Right hindlimb (tissue), 1 donor: ENCODE measurements at regions not wholly inside any gene's neighbourhood (a gene's known extent, or its start where the extent isn't known, plus 50 kb on each side); places are given as distances from the start of the nearest gene placed in this dataset.
A peak's percentile ranks its signal among the peaks of the same experiment; 100 is the strongest.
"Not testable (repeated sequence)": the region's sequence is repeated elsewhere in the genome, so short reads cannot be mapped to it uniquely, and the experiment has no call there.

ENCODE experiments used
- DNase-seq: peaks from one replicate; pipeline ENCODE4 v3.0.0-alpha.2; 2018

DNA sequence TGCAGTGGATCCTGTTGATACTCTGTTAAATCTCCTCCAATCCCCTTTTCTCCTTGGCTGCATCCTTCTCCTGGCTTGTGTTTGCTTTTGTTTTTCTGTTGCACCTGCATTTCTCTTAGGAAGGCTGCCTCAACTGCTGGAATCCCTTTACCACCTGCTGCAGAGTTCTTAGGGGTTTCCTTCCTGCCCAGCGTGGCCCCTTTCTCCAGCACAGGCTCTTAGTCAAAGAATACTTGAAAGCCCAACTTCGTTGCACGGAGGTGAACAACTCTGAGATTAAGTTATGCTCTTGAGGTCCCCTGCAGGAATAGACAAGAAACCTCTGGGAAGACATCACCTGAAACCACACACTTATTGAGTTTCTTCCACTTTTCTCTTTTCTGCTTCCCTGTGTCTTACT is 121.6 kb upstream of the GRM7 start:
- no peak for DNase-seq

- DNase-seq = no peak
Measured at GRCh38 chr3:6743067-6743720, 117.7 kb upstream of the GRM7 start.

DNA sequence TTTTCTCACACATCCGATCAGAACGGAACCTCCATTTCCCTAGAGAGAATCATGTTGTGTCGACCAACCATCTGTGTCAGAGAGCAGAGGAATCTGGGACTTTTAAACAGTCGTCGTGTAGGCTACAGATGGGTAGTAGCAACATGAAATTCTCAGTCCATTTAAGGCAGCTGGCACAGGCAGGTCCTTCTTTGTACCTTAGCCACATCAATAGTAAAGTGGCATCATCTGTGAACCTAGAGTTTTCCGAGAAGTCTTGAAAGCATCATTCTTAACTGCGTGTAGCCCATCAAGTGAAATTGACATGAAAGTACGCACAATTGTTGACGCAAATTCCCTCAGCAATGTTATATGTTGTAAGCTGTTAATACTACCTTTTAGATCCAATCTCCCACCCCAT is 114.5 kb upstream of the GRM7 start:
- no peak for DNase-seq

GRCh38 chr3:6747017-6747416 is 113.9 kb upstream of the GRM7 start:
- DNase-seq = no peak

DNA sequence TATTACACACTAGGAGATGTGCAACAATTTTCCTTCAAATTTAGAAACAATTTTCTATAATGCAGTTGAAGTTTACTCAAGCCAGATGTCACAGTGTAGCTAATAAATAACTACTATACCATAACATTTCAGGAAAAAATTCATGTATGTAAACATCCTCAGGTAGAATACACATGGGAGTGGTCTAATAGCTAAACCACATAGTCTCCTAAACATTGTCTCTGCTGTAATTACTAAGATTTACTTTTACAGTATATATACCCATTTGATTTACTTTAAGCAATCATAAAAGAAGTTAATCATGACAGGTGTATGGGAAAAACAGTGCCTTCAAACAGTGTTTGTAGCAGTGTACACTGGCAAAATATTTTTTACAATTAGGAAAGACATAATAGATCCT is 110.1 kb upstream of the GRM7 start:
- no peak for DNase-seq

GRCh38 chr3:6753536-6753935 is 107.4 kb upstream of the GRM7 start:
- DNase-seq = no peak

DNA sequence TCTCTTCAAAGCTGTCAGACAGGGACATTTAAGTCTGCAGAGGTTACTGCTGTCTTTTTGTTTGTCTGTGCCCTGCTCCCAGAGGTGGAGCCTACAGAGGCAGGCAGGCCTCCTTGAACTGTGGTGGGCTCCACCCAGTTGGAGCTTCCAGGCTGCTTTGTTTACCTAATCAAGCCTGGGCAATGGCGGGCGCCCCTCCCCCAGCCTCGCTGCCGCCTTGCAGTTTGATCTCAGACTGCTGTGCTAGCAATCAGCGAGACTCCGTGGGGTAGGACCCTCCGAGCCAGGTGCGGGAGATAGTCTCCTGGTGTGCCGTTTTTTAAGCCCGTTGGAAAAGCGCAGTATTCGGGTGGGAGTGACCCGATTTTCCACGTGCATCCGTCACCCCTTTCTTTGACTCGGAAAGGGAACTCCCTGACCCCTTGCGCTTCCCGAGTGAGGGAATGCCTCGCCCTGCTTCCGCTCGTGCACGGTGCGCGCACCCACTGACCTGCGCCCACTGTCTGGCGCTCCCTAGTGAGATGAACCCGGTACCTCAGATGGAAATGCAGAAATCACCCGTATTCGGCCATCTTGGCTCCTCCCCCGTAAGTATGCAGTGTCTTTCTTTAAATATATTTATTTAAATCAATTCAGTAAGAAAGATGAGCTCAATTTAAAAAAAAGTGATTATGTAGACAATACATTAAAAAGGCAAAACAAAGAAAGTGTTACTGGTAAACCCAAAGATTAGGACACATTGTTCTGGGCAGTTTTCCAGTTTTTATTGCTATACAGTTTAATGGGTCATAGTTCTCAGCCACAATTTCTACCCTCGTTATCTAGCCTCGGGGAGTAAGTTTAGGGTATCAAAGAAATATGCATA is 91.2 kb upstream of the GRM7 start:
- DNase-seq = not testable (repeated sequence)

DNA sequence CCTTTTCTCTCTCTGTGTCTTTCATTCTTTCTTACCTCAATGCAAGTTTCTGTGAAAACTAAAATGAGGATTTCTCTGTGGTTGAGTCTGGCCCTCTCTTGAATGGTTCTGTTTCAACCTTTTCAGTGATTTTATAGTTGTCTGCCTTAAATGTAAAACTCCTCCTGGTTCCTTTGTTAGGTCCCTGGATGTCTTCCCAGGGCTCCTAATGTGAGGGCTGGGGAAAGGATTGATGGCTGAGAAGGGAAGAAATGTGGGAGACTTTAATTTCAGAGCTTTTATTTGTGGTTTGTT is 90.6 kb upstream of the GRM7 start:
- DNase-seq = no peak

- DNase-seq = no peak
Measured at GRCh38 chr3:6771171-6771570, 89.7 kb upstream of the GRM7 start.

DNA sequence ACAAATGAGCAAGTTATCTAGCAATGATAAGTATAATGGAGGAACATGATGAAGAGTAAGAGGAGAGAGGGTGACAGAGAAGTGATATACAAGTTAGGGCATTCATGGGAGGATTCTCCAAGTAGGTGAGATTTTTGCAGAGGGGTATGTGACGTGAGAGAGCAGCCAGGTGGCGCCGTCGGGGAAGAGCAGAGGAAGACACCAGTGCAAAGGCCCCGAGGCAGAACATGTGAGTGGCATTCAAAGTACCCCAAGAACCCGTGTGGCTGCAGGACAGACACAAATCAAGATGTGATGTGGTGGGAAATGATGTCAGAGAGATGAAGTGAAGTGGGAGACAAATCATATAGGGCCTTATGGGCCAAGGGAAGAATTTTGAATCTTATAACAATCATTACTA is 81.8 kb upstream of the GRM7 start:
- no peak for DNase-seq

DNA sequence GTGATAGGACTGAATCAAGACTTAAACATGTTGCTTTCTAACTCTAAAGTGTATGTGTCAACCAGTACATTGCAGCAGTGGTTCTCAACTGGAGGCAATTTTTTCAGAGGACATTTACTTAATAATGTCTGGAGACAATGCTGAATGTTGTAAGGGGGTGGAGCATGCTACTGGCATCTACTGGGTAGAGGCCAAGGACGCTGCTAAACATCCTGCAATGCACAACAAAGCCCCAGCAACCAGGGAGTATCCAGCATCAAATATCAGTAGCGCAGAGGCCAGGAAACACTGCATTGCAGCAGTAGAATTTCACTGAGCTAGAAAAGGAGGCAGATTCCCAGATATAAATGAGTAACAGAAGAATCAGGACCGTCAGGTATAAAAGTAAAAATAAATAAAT is 79.8 kb upstream of the GRM7 start:
- no peak for DNase-seq

DNA sequence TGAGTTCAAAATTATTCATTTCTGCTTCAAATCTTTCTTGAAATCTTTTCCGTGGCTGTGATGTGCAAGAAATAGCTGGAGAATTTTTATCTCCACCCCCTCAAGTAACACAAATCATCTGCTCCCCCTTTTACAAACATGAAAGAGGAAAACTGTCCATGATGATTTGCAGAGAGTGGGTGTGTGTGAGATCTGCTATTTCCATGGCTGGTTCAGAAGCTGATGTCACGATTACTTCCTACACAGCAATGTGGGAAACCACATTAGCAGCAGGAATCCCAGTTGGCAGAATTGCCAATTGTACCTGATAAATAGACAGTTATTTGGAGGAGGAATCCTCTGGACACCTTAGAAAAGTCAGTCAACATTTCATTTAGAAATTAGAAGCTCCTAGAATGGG is 75.2 kb upstream of the GRM7 start:
- no peak for DNase-seq

DNA sequence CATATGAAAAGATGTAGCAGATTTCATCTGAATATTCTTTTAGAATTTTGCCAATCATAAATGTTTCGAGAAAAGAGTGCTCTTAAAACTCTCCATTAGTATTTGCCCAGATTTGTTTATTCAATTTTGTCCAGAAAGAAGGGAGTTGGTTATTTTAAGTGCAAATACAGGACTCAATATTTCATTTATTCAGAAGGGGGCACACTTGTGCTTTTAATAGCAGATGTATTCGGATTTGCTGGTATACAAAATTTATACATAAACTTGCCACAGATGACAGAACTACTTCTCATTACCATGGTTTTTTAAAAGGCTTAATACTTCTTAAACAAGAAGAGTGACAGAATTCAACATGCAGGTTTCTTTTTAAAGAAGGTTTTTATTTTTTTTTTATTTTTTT is 69.8 kb upstream of the GRM7 start:
- DNase-seq = no peak

- DNase-seq = peak; percentile 19
Measured at GRCh38 chr3:6799264-6799915, 61.5 kb upstream of the GRM7 start.

DNA sequence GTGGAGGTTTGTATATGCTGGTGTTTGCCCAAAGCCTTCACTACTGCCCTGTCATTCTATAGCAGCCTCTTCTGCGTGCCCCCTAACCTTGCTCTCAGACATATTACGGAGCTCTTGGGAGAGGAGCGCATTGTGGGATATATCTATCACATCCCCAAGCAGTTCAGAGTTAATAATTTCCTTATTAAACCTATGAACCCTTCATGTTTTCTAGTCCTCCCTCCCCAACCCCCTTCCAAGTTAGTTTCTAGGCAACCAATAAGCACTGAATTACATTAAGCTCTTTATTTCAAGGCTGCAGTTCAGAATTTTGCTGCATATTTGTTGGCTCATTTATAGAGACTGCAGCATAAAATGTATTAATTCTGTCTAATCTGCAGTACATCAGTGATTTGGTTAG is 57.3 kb upstream of the GRM7 start:
- no peak for DNase-seq

DNA sequence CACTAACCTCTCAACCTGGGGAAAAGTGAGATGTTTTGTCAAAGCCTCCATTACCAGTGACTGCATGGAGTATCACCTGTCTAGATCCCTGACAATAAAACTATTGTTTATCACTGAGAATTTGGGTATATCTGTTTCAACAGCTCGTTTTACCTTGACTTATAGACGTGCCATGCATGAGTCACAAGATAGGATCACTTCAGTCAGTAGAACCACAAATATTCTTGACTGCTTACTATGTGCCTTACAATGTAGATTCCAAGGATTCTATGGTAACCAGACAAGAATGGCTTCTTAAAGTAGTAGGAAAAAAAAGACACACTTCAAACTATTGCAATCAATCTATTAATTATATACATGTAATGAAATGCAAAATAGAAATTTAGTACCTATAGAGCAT is 55.7 kb upstream of the GRM7 start:
- no peak for DNase-seq

DNA sequence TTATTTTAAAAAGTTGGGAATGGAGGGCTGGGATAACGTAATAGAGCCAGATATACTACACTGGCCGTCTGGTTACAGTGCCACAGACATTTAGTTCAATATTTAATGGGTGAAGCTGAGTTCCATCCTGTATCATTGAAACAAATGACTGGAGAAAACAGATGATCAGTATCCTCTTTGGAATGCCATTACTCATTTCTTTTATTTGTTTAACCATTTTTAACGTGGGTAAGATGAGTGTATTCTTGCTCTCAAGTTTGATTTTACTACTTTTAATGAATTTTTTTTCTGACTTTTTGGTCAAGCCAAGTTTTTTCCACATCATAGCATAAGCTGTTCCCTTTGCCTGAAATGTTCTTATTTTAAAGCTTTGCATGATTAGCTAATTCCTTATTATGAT is 53.9 kb upstream of the GRM7 start:
- no peak for DNase-seq

DNA sequence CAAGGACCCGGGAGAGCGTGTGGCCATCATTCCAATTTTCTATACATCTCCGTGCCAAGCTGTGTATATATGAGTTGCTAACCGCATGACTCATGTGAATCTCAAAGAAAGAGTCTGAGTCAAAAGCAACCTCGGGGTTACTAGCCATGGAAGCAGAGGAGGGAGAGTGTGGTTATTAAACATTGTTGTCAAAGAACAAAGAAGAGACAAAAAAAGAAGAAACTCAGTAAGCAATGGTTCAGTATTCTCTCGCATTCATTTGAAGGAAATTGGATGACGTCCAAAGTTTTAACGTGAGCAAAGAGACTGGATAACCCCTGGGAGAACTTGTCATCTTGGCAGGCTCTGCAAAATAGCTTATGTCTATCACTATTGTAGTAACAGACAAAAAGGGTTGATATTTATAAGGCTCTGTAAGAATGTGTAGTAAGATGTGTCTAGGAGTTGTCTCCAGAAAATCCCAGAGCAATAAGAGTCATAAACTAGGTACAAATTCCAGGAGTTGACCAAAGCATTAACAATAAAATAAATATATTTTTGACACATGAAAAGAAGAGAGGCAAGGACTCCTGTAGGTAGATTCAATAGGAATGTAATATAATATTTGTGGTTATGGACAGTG is 52.8 kb upstream of the GRM7 start:
- no peak for DNase-seq

- no peak for DNase-seq
Measured at GRCh38 chr3:6809349-6809748, 51.6 kb upstream of the GRM7 start.
